ENCODE measurements at regions not wholly inside any gene's neighbourhood (a gene's known extent, or its start where the extent isn't known, plus 50 kb on each side); places are given as distances from the start of the nearest gene placed in this dataset.

GRCh38 chr7:21354284-21354683, 73.6 kb upstream of the SP4 start:
- TF ChIP-seq CTCF (IDR thresholded peaks at IDR 0.05) (no peak), POLR2AphosphoS5 (IDR thresholded peaks at IDR 0.05) (no peak)
